ENCODE measurements at regions not wholly inside any gene's neighbourhood (a gene's known extent, or its start where the extent isn't known, plus 50 kb on each side); places are given as distances from the start of the nearest gene placed in this dataset.

- TF ChIP-seq CTCF (conservative IDR thresholded peaks at IDR 0.05; ENCODE audit: low read depth, low read length) (no peak), EZH2 (IDR thresholded peaks at IDR 0.05; ENCODE audit: low read length, unreplicated experiment) (no peak)
Measured at GRCh38 chr10:58459069-58459468, 53.6 kb upstream of the BICC1 start.

Data from PC-3 (cell line).